Erythroblast (primary cell): ENCODE measurements at regions not wholly inside any gene's neighbourhood (a gene's known extent, or its start where the extent isn't known, plus 50 kb on each side); places are given as distances from the start of the nearest gene placed in this dataset.
A peak's percentile ranks its signal among the peaks of the same experiment; 100 is the strongest.

Experiments
- DNase-seq, 2 experiments: peaks; one replicate each; lab custom pipeline; 2025; lab: John Stamatoyannopoulos, UW
- GATA1 ChIP-seq: IDR thresholded peaks from 2 replicates; pipeline ENCODE4 v1.6.1; 2011; ENCODE audit warnings: low read depth, mild to moderate bottlenecking, control low read depth, low read length, moderate library complexity
- POLR2A ChIP-seq: IDR thresholded peaks from 2 replicates; pipeline ENCODE4 v1.6.1; 2011; ENCODE audit warnings: mild to moderate bottlenecking, low read length

DNA sequence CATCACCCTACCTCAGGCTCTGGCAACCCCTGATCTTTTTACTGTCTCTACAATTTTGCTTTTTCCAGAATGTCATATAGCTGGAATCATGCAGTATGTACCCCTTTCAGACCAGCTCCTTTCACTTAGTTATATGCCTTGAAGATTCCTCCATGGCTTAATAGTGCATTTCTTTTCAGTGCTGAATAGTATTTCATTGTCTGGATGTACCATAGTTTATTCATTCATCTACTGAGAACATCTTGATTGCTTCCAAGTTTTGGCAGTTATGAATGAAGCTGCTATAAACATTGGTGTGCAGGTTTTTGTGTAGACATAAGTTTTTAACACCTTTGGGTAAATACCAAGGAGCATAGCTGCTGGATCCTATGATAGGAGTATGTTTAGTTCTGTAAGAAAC is 50.8 kb upstream of the ANP32A start:
- no peak for TF ChIP-seq GATA1
- no peak for TF ChIP-seq POLR2A
- no peak for DNase-seq

DNA sequence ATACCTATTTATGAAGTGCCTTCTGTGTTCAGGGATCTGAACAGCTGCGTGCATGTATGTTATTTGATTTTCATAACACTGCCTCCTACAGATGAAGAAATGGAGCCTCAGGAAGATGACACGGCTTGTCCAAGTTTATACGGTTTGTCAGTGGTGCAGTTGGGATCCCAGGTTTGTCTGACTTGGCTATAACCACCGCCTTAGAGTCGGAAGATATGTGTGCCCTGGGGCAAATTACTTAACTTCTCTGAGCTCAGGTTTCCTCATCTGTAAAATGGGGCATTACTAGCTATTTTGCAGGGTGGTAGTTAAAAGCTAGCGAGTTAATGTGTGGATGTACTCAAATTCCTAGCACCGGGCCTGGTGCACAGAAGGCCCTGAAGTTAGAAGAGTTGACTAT is 54.1 kb upstream of the ANP32A start:
- peak in 1 of 2 experiments; percentile 4 for DNase-seq
- TF ChIP-seq GATA1 (no peak), POLR2A (no peak)

DNA sequence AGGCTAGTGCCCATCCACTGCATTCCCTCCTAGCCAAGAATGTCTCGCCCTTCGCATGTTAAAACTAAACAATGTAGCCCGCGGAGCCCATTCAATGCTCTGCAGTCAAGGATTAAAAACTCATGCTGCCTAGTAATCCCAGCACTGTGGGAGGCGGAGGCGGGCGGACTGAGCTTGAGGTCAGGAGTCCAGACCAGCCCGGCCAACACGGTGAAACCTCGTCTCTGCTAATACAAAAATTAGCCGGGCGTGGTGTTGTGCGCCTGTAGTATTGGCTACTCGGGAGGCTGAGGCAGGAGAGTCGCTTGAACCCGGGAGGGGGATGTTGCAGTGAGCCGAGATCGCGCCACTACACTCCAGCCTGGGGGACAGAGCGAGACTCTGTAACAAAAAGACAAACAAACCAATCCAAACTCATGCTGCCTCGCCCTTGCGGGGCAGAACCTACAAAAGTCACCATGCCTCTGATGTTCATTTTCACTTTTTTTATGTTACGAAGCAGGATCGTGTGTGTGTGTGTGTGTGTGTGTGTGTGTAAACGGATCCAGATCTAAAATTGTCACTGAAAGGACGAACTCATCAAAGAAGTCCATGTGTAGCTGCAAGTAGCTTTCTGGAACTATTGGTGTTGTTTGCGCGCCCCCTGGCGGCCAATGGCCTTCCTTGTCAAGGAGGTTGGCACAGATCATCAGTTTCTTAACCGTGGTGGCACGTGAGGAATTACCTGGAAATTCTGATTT is 54.8 kb upstream of the SPESP1 start:
- peak; percentile 87 to 94 for DNase-seq
- TF ChIP-seq POLR2A: no peak
- no peak for TF ChIP-seq GATA1

DNA sequence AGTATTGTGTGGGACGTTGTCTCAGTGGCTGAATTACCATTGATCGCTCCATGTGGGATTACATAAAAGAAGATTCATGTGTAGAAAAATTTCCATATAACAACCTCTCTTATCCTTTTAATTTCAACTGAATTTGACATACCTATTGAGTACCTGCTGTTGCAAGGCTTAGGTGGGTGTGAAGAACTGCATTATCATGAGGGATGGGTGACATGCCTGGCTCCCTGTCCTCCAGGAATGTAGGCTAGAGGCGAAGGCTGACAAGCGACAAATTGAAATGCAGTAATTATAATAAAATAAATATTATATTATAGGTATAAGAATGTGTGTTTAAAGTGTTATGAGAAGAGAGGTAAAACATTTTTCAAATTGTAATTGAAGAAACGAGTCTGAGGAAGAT is 52.7 kb upstream of the SPESP1 start:
- TF ChIP-seq POLR2A: no peak
- no peak for TF ChIP-seq GATA1
- no peak for DNase-seq

DNA sequence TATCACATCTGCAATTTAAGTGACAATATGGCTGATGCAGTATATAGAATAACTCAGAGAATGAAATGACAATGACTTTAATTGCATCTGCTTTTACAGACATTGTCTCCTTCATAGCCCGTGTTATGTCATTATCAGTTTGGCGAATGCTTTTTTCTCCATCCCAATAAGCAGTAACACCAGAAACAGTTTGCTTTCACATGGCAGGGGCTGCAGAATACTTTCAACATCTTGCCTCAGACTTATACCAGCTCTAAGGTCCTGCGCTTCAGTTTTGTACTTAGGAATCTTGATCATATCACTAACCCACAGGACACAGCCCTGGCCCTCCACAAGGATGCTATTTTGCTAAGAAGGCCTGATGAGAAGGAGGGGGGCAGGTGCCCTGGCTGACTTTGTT is 49.9 kb upstream of the SPESP1 start:
- TF ChIP-seq GATA1 (no peak), POLR2A (no peak)
- DNase-seq: no peak
